ENCODE measurements at regions not wholly inside any gene's neighbourhood (a gene's known extent, or its start where the extent isn't known, plus 50 kb on each side); places are given as distances from the start of the nearest gene placed in this dataset.
A peak's percentile ranks its signal among the peaks of the same experiment; 100 is the strongest.

DNA sequence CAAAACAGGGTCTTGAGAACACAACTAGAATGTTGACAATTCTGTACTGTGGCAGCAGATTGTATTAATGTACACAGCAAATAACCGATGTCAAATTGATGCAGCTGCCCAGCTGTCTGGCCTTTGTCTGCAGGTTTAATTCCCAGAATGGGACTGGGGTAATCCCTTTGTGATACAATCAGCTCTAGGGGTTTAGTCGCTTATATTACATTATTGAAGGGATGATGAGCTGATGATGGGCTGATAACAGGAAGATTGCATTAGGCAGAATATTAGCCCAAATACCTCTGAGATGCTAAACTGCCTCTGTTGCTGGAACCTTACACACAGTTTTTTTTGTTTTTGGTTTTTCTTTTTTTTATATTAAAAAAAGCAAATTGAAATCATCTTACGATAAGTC lies 265.0 kb downstream of the RBM26 start:
- H3K4me3 ChIP-seq (replicated peaks in 1 of 3; ENCODE audit: low read depth in 2 of 3, low read length in 3 of 3): no peak overlapping the region
- Mint-ChIP-seq H3K9me3 (peaks cover 0 to 6% (median under 1%) of the 10 kb centered on the region in 7 donors), H3K36me3 (no peaks in the 10 kb centered on the region), H3K4me1 (no peaks in the 10 kb centered on the region), H3K4me3 (no peak overlapping the region), H3K27ac (no peak overlapping the region), H3K27me3 (ENCODE audit: low read depth in 3 of 3) (peaks cover 0 to 2% (median 0%) of the 10 kb centered on the region in 3 donors)
- H3K79me2 ChIP-seq (ENCODE audit: insufficient read depth, low read length): no peaks in the 10 kb centered on the region
- H3K4me2 ChIP-seq (replicated peaks; ENCODE audit: extremely low read depth, low read length, poor library complexity, severe bottlenecking): no peak overlapping the region
- no peaks in the 10 kb centered on the region for H3K27me3 ChIP-seq (ENCODE audit: control insufficient read depth in 2 of 2, insufficient read depth in 2 of 2, low read length in 2 of 2)
- no peaks in the 10 kb centered on the region for H3K4me1 ChIP-seq (ENCODE audit: control insufficient read depth in 1 of 2, insufficient read depth in 2 of 2, low read length in 2 of 2)
- intact Hi-C loops (cut with micrococcal nuclease): no loop called here
- WGBS (ENCODE audit: insufficient coverage): 100% methylated on average over 1 of the region's 3 CpGs
- DNase-seq: no peak
- H2AFZ ChIP-seq (ENCODE audit: insufficient read depth, low read depth, low read length, poor library complexity, severe bottlenecking): no peak overlapping the region
- no peak overlapping the region for H3K27ac ChIP-seq (ENCODE audit: low read depth in 1 of 2, low read length in 2 of 2)
- TF ChIP-seq, protein P1, sequence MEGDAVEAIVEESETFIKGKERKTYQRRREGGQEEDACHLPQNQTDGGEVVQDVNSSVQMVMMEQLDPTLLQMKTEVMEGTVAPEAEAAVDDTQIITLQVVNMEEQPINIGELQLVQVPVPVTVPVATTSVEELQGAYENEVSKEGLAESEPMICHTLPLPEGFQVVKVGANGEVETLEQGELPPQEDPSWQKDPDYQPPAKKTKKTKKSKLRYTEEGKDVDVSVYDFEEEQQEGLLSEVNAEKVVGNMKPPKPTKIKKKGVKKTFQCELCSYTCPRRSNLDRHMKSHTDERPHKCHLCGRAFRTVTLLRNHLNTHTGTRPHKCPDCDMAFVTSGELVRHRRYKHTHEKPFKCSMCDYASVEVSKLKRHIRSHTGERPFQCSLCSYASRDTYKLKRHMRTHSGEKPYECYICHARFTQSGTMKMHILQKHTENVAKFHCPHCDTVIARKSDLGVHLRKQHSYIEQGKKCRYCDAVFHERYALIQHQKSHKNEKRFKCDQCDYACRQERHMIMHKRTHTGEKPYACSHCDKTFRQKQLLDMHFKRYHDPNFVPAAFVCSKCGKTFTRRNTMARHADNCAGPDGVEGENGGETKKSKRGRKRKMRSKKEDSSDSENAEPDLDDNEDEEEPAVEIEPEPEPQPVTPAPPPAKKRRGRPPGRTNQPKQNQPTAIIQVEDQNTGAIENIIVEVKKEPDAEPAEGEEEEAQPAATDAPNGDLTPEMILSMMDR (IDR thresholded peaks at IDR 0.05): no peak
- no peaks in the 10 kb centered on the region for H3K9me3 ChIP-seq (replicated peaks in 1 of 2; ENCODE audit: control insufficient read depth in 1 of 2, insufficient read depth in 1 of 2, low read length in 2 of 2)
- no peaks in the 10 kb centered on the region for H4K20me1 ChIP-seq (ENCODE audit: insufficient read depth, low read length)
- H3K36me3 ChIP-seq (replicated peaks in 1 of 2; ENCODE audit: control insufficient read depth in 1 of 2, insufficient read depth in 2 of 2, low read length in 2 of 2): no peaks in the 10 kb centered on the region
- no peak overlapping the region for H3K9ac ChIP-seq (ENCODE audit: insufficient read depth, low read length, poor library complexity, severe bottlenecking)

DNA sequence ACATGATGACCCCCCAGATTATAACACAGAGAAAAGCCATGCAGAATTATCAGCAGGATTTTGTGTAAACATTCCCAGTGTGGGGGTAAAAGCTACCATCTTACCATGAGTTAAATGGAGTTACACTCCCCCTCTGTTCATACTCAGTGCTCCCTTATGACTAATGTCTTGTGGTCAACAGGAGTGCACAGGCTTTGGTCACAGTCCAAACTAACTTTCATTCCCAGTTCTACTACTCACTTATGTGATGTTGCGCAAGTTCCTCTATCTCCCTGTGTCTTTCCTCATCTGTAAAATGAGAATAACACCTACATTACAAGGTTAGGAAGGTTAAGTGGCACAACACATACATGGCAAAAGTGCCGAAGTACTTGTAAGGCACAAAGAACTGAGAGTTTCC lies 277.9 kb downstream of the RBM26 start:
- Histone ChIP-seq H3K9ac (ENCODE audit: insufficient read depth, low read length, poor library complexity, severe bottlenecking) (no peak overlapping the region), H2AFZ (ENCODE audit: insufficient read depth, low read depth, low read length, poor library complexity, severe bottlenecking) (no peak overlapping the region), H3K4me3 (replicated peaks in 1 of 3; ENCODE audit: low read depth in 2 of 3, low read length in 3 of 3) (no peak overlapping the region), H4K20me1 (ENCODE audit: insufficient read depth, low read length) (no peaks in the 10 kb centered on the region), H3K4me1 (ENCODE audit: control insufficient read depth in 1 of 2, insufficient read depth in 2 of 2, low read length in 2 of 2) (no peaks in the 10 kb centered on the region), H3K9me3 (replicated peaks in 1 of 2; ENCODE audit: control insufficient read depth in 1 of 2, insufficient read depth in 1 of 2, low read length in 2 of 2) (peaks cover 0 to 4% of the 10 kb centered on the region in 2 donors), H3K36me3 (replicated peaks in 1 of 2; ENCODE audit: control insufficient read depth in 1 of 2, insufficient read depth in 2 of 2, low read length in 2 of 2) (no peaks in the 10 kb centered on the region), H3K27me3 (ENCODE audit: control insufficient read depth in 2 of 2, insufficient read depth in 2 of 2, low read length in 2 of 2) (no peaks in the 10 kb centered on the region), H3K79me2 (ENCODE audit: insufficient read depth, low read length) (no peaks in the 10 kb centered on the region), H3K27ac (ENCODE audit: low read depth in 1 of 2, low read length in 2 of 2) (no peak overlapping the region), H3K4me2 (replicated peaks; ENCODE audit: extremely low read depth, low read length, poor library complexity, severe bottlenecking) (no peak overlapping the region)
- H3K4me3 Mint-ChIP-seq: no peak overlapping the region
- H3K4me1 Mint-ChIP-seq: no peaks in the 10 kb centered on the region
- peaks cover 0 to 11% (median 5%) of the 10 kb centered on the region in 7 donors for H3K9me3 Mint-ChIP-seq
- H3K27ac Mint-ChIP-seq: peak overlapping the region in 1 of 7 donors; percentile 46
- intact Hi-C loops (cut with micrococcal nuclease): no loop called here
- H3K27me3 Mint-ChIP-seq (ENCODE audit: low read depth in 3 of 3): no peaks in the 10 kb centered on the region
- H3K36me3 Mint-ChIP-seq: no peaks in the 10 kb centered on the region
- TF ChIP-seq, protein P1 (IDR thresholded peaks at IDR 0.05): no peak
- 100% methylated on average over 1 of the region's 2 CpGs for WGBS (ENCODE audit: insufficient coverage)
- DNase-seq: no peak

Measured in CD14-positive monocyte (primary cell).